T-helper 2 cell treated with Interferon-gamma antibody and Interleukin-4, amounts not matched to agents 5 μg/mL and 100 μg/mL, for 36 hours (primary cell): ENCODE measurements at regions not wholly inside any gene's neighbourhood (a gene's known extent, or its start where the extent isn't known, plus 50 kb on each side); places are given as distances from the start of the nearest gene placed in this dataset.

Experiments used
- DNase-seq: peaks from one replicate; pipeline ENCODE4 v3.0.0; 2021; ENCODE audit warnings: low spot score
- H3K27ac Mint-ChIP-seq: one replicate; pipeline ENCODE4 v1.8.0; 2021; ENCODE audit warnings: mild to moderate bottlenecking, mixed read lengths
- H3K27me3 Mint-ChIP-seq: one replicate; pipeline ENCODE4 v1.8.0; 2021; ENCODE audit warnings: low read depth, mixed read lengths
- H3K36me3 Mint-ChIP-seq: one replicate; pipeline ENCODE4 v1.8.0; 2021; ENCODE audit warnings: low read depth, mixed read lengths
- H3K4me1 Mint-ChIP-seq: one replicate; pipeline ENCODE4 v1.8.0; 2021; ENCODE audit warnings: low read depth, mixed read lengths
- H3K4me3 Mint-ChIP-seq: one replicate; pipeline ENCODE4 v1.8.0; 2022; ENCODE audit warnings: mild to moderate bottlenecking, moderate library complexity, mixed read lengths
- H3K9me3 Mint-ChIP-seq: one replicate; pipeline ENCODE4 v1.8.0; 2021; ENCODE audit warnings: mixed read lengths

DNA sequence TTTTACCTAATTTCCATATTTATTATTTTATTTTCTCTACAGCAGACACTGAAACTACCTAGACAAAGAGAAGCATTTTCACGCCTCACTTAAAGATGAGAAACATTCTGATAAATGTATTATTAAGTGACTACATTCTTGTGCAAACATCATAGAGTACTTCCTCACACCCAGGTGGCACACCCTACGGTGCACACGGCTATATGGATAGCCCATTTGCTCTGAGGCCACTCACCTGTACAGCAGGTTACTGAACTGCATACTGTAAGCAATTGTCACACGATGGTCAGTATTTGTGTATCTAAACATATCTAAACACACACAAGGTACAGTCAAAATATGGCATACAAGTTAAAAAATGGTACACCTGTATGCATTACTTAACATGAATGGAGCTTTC lies 481.4 kb downstream of the CMPK2 start:
- H3K4me1 Mint-ChIP-seq, result no peaks in the 10 kb centered on the region
- H3K9me3 Mint-ChIP-seq, result no peaks in the 10 kb centered on the region
- no peaks in the 10 kb centered on the region for H3K27me3 Mint-ChIP-seq
- no peak overlapping the region for H3K27ac Mint-ChIP-seq
- DNase-seq, result no peak
- no peaks in the 10 kb centered on the region for H3K36me3 Mint-ChIP-seq
- H3K4me3 Mint-ChIP-seq, result no peak overlapping the region

DNA sequence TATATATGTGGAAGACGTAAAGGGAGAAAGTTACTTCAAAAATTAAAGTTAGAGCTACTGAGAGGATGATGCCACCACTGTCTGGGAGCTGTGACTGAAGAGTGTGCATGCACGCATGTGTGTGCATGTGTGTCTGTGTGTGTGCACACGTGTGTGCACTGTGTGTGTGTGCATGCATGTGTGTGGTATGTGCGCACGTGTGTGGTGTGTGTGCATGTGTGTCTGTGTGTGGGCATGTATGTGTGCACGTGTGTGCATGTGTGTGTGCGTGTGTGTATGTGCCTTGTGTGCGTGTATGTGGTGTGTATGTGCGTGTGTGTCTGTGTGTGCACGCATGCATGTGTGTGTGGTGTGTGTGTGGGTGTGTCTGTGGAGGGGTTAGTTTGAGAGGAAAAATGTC lies 473.4 kb downstream of the CMPK2 start:
- peaks cover 6% of the 10 kb centered on the region for H3K9me3 Mint-ChIP-seq
- no peaks in the 10 kb centered on the region for H3K4me1 Mint-ChIP-seq
- no peak for DNase-seq
- H3K27me3 Mint-ChIP-seq, result no peaks in the 10 kb centered on the region
- H3K27ac Mint-ChIP-seq, result no peak overlapping the region
- H3K4me3 Mint-ChIP-seq, result no peak overlapping the region
- H3K36me3 Mint-ChIP-seq, result no peaks in the 10 kb centered on the region

DNA sequence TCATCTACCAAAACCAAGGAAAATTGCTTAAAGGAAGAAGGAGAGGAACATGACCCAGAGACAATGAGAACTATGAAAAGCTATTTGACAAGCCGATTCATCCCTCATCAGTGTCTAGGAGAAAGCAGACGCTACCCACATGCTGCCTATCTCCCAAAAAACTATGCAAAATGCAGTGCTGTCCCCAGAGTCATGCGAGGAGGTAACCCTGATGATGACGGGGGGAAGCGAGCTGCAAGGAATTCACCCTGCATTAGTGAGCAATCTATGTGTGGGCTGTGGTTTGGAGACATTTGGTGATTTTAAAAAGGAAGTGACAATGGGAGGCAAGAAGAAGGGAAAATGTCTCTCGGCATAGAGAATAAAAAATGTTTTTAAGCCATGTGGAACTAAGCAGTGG lies 472.7 kb downstream of the CMPK2 start:
- Mint-ChIP-seq H3K4me3 (no peak overlapping the region), H3K9me3 (peaks cover 6% of the 10 kb centered on the region), H3K27me3 (no peaks in the 10 kb centered on the region), H3K27ac (no peak overlapping the region), H3K4me1 (no peaks in the 10 kb centered on the region), H3K36me3 (no peaks in the 10 kb centered on the region)
- DNase-seq, result no peak

DNA sequence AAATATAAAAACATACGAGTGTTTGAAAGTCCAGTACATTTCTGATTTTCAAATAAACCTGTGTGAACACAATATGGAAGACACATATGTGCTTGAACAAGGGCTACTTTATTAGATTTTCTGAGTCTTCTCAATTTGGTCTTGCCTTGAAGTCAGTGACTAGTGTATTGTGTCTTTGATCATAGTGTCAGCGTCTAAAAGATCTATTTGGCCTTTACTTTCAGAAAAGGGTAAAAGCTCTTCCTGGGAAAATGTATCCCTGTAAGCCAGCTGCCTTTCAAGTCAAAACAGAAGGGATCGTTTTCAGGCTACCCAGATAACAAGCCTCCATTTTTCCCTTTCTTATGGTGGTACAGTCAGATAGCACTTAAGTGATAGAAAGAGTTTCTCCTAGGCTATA lies 471.9 kb downstream of the CMPK2 start:
- no peak for DNase-seq

DNA sequence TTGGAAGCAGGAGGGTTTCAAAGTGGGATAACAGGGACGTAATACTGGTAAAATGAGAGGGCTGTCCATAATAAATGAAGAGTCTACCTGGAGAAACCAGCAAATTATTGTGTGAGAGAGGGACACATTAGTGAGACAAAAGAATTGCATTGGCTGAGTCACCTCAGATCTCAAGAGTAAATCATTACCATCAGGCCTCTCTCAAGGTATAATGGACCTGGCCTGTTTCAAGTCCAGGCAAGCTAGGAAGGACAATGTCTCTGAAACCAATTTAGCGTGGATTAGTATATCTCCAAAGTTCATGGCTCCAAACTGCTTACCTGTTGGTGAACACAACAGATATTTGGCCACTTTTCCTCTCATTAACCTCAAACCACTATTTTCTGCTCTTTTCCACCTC lies 471.4 kb downstream of the CMPK2 start:
- H3K27ac Mint-ChIP-seq, result no peak overlapping the region
- no peak for DNase-seq
- H3K4me3 Mint-ChIP-seq, result no peak overlapping the region
- H3K4me1 Mint-ChIP-seq, result no peaks in the 10 kb centered on the region
- no peaks in the 10 kb centered on the region for H3K36me3 Mint-ChIP-seq
- H3K27me3 Mint-ChIP-seq, result no peaks in the 10 kb centered on the region
- peaks cover 6% of the 10 kb centered on the region for H3K9me3 Mint-ChIP-seq

More for the DNA sequence above, 471.9 kb downstream of the CMPK2 start:
- Mint-ChIP-seq H3K4me1 (no peaks in the 10 kb centered on the region), H3K36me3 (no peaks in the 10 kb centered on the region), H3K4me3 (no peak overlapping the region), H3K27ac (no peak overlapping the region), H3K27me3 (no peaks in the 10 kb centered on the region), H3K9me3 (peaks cover 6% of the 10 kb centered on the region)

DNA sequence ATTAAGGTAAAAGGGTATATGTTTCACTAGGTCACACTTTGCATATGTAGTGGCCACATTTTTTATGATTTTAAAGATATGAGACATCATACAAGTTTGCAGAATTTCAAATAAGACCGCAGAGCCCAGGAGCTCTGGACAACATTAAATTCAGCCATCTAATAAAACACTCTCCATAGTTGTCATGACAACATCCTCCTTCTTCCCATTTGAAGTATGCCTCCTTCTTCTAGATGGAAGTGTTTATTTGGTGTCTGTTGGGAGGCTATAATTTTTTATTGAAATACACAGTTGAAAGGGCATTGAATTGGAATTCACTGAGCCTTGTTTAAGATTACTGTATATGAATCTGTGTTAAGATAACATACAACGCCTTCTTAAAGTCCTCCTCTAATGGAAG lies 467.3 kb downstream of the CMPK2 start:
- Mint-ChIP-seq H3K27me3 (no peaks in the 10 kb centered on the region), H3K9me3 (no peaks in the 10 kb centered on the region), H3K4me3 (no peak overlapping the region), H3K4me1 (no peaks in the 10 kb centered on the region), H3K36me3 (no peaks in the 10 kb centered on the region), H3K27ac (no peak overlapping the region)
- DNase-seq, result no peak

DNA sequence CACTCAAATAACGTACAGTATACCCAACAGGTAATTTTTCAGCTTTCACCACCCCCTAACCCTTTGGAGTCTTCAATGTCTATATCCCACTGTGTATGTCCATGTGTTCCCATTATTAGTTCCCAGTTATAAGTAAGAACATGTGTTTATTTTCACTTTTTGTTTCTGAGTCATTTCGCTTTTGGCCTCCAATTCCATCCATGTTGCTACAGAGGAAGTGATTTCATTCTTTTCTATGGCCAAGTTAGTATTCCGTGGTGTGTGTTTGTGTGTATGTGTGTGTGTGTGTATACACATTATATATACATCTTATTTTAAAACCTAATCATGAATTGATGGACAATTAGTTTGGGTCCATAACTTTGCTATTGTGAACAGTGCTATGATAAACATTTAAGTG lies 464.4 kb downstream of the CMPK2 start:
- no peaks in the 10 kb centered on the region for H3K36me3 Mint-ChIP-seq
- no peak overlapping the region for H3K4me3 Mint-ChIP-seq
- DNase-seq, result no peak
- no peaks in the 10 kb centered on the region for H3K4me1 Mint-ChIP-seq
- no peak overlapping the region for H3K27ac Mint-ChIP-seq
- H3K9me3 Mint-ChIP-seq, result no peaks in the 10 kb centered on the region
- no peaks in the 10 kb centered on the region for H3K27me3 Mint-ChIP-seq

DNA sequence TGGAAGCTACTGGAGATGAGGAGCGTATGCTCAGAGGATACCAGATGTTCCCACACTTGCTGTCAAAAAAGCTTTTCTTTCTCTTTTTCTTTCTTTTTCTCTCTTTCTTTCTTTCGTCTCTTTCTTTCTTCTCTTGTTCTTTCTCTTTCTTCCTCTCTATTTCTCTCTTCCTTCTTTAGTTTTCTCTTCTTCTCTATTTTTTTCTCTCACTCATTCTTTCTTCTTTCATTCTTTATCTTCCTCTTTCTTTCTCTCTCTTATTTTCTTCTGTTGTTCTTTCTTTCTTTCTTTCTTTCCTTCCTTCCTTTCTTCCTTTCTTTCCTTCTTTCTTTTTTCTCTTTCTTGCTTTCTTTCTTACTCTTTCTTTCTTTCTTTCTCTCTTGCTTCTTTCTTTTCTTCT lies 457.6 kb downstream of the CMPK2 start:
- Mint-ChIP-seq H3K9me3 (no peaks in the 10 kb centered on the region), H3K27ac (no peak overlapping the region), H3K36me3 (no peaks in the 10 kb centered on the region), H3K4me1 (no peaks in the 10 kb centered on the region), H3K4me3 (no peak overlapping the region), H3K27me3 (no peaks in the 10 kb centered on the region)
- no peak for DNase-seq

DNA sequence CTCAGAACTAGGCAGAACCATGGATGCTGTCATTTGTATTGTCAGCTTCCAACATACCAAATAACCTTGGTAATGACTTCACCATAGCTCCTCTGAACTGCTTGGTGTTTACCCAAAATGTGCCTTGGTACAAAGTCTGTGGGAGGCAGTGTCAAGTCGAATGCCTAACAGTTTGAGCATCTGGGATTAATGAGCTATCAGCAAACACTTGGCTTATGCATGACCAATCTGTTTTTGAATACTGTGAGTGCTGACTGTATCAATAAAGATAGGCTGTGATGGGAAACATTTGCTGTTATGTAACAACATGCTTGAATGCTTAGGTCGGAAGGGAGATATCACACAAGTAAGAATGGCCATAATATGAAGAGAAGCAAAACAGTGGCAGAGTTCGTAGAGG lies 455.4 kb downstream of the CMPK2 start:
- Mint-ChIP-seq H3K36me3 (no peaks in the 10 kb centered on the region), H3K27me3 (no peaks in the 10 kb centered on the region), H3K27ac (no peak overlapping the region), H3K4me3 (no peak overlapping the region), H3K9me3 (no peaks in the 10 kb centered on the region), H3K4me1 (no peaks in the 10 kb centered on the region)
- DNase-seq, result no peak

DNA sequence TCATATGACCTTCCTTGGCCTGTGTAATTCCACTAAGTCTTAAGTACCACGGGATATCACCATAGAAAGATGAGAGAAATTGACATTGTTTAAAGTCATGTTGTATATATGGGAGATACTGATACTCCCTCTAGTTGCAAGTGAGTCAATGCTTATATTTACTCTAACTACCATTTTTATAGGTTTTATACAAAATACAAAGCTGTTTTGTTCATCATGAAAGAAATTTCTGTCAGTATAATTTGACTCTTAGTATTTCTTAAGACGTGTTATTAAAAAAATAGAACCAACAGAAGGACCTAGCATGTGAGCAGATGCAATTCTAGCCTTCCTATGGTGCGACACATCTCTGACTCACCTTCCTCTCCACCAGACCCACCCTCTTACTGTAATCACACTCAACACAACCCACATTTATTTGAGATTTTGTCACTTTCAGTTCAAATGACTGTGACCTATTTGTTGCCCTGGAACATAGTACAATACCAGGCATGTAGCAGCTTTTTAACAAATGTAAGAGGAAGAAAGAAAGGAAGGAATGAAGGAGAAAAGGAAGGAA lies 453.1 kb downstream of the CMPK2 start:
- Mint-ChIP-seq H3K36me3 (no peaks in the 10 kb centered on the region), H3K27ac (no peak overlapping the region), H3K27me3 (no peaks in the 10 kb centered on the region), H3K4me3 (no peak overlapping the region), H3K4me1 (no peaks in the 10 kb centered on the region), H3K9me3 (no peaks in the 10 kb centered on the region)
- DNase-seq, result no peak

DNA sequence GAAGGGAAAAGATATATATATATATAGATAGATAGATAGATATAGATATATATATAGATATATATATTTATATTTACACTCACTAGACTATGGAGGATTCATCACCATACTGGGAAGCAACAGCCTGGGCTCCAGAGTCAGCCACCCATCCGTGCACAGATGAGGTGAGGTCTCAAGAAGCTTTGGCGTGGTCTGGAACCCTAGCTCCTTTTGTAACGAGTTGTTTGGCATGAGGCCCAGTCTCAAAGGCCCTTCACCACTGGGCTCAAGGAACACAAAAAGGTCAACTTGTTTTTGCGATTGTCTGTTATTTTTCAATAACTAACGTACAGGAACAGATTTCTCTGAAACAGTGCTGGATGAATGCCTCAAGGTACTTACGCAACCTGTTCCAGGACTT lies 448.7 kb downstream of the CMPK2 start:
- Mint-ChIP-seq H3K9me3 (no peaks in the 10 kb centered on the region), H3K4me3 (no peak overlapping the region), H3K4me1 (no peaks in the 10 kb centered on the region), H3K27me3 (no peaks in the 10 kb centered on the region), H3K36me3 (no peaks in the 10 kb centered on the region), H3K27ac (no peak overlapping the region)
- no peak for DNase-seq

DNA sequence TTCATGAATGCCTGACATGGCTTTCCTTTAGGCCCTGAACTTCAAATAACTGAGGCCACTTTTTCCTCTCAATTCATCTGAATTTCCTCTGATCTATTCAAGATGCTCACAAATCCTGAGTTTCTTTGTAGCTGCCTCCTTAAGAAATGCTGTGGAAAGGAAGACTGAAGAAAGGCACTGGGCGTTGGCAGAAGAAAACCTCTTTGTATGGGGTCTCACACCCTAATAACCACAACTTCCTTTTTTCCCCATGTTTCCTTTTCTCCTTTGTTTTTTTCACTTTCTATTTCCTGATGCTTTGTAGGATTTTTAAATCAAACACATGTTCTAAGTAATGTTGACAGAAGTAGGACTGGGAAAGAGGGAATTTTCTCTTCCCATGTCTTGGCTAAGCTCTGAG lies 447.4 kb downstream of the CMPK2 start:
- no peak for DNase-seq
- Mint-ChIP-seq H3K27me3 (no peaks in the 10 kb centered on the region), H3K36me3 (no peaks in the 10 kb centered on the region), H3K9me3 (no peaks in the 10 kb centered on the region), H3K27ac (no peak overlapping the region), H3K4me1 (no peaks in the 10 kb centered on the region), H3K4me3 (no peak overlapping the region)

DNA sequence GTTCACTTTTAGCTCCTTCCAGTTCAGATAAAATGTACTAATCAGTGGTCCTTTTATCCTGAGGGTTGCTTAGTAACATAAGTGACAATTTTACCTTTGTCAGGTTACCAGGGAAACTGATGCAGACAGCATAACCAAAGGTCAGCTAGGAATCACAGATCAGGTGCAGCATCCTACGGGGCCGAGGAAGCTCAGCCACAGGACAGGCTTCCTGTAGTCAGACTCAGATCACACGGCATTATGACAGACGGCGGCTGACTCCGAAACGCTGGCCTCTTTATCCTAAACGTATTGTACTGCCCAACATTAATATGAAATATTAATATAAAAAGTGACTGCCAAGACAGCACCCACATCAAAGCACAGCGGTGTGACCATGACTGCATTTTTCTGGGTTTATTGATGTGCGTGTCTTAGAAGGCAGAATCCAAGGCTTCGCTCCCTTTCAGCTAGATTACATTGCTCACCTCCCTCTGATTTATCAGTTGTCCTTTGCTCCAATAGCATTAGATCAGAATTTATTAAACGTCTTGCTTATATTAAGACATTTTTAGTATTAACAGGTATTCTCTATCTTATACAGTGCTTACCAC lies 444.5 kb downstream of the CMPK2 start:
- H3K4me1 Mint-ChIP-seq, result no peaks in the 10 kb centered on the region
- H3K9me3 Mint-ChIP-seq, result no peaks in the 10 kb centered on the region
- no peak overlapping the region for H3K4me3 Mint-ChIP-seq
- no peaks in the 10 kb centered on the region for H3K27me3 Mint-ChIP-seq
- H3K36me3 Mint-ChIP-seq, result no peaks in the 10 kb centered on the region
- no peak overlapping the region for H3K27ac Mint-ChIP-seq
- DNase-seq, result no peak

DNA sequence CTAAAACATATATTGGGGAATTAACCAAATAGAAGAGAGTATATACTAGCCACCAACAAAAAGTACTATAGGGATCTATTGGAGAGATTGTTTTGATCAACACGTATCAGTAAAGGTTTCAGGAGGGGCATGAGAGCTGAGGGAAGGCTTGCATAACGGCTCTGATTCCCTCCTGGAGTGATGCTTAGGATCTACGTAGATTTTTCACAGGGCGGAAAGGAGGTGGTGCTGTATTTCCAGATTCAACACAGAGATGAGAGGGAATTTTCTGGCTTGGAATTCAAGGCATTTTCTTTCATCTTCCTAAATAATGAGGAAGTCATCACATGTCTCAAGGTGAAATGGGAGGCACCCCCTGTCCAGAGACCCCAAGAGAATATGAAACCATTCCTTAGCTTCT lies 443.8 kb downstream of the CMPK2 start:
- Mint-ChIP-seq H3K4me3 (no peak overlapping the region), H3K27ac (no peak overlapping the region), H3K27me3 (no peaks in the 10 kb centered on the region), H3K36me3 (no peaks in the 10 kb centered on the region), H3K4me1 (no peaks in the 10 kb centered on the region), H3K9me3 (no peaks in the 10 kb centered on the region)
- DNase-seq, result no peak

DNA sequence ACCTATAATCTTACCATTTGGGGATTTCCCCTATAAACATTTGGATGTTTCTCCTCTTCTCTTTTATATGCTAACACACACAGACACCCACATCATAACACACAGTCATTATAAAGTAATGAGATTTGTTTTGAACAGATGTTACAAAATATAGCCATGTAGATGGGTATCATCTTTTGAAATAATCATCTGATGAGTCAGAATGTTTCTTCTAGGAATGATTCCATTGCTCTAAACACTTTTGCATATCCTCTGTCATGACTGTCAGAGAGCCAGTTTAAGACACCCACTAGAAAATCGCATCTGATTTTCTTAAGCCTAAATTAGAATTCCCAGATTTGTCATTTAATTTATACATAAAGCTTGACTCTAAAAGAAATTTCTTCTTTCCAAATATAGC lies 442.6 kb downstream of the CMPK2 start:
- H3K27ac Mint-ChIP-seq, result no peak overlapping the region
- H3K9me3 Mint-ChIP-seq, result no peaks in the 10 kb centered on the region
- no peak overlapping the region for H3K4me3 Mint-ChIP-seq
- H3K27me3 Mint-ChIP-seq, result no peaks in the 10 kb centered on the region
- no peak for DNase-seq
- H3K36me3 Mint-ChIP-seq, result no peaks in the 10 kb centered on the region
- no peaks in the 10 kb centered on the region for H3K4me1 Mint-ChIP-seq
